SK-N-SH (cell line): ENCODE measurements at regions not wholly inside any gene's neighbourhood (a gene's known extent, or its start where the extent isn't known, plus 50 kb on each side); places are given as distances from the start of the nearest gene placed in this dataset.

Source experiments
- CTCF ChIP-seq: fragments of 200-600 bp; sonication (generic); IDR thresholded peaks from 2 replicates; pipeline ENCODE4 v1.6.1; 2017; ENCODE audit warnings: antibody characterized with exemption, mild to moderate bottlenecking, moderate library complexity
- EP300 ChIP-seq, 2 experiments: IDR thresholded peaks; 2 replicates each; pipeline versions ENCODE4 v1.4.0 to v1.6.1; 2012; ENCODE audit warnings: borderline replicate concordance in 1 of 2, low read depth in 1 of 2, low read length in 1 of 2
- FOXJ3 ChIP-seq: sonication (generic); formaldehyde crosslinking; IDR thresholded peaks from 2 replicates; pipeline ENCODE4 v1.5.1; 2020; ENCODE audit warnings: mild to moderate bottlenecking, missing genetic modification reagents
- IRF3 ChIP-seq: fragments of 150-350 bp; IDR thresholded peaks from 2 replicates; pipeline ENCODE4 v1.6.1; 2016; ENCODE audit warnings: mild to moderate bottlenecking, low read depth, low read length
- RAD21 ChIP-seq: IDR thresholded peaks from 2 replicates; pipeline ENCODE4 v1.6.1; 2012; ENCODE audit warnings: mild to moderate bottlenecking, low read length
- RXRA ChIP-seq: IDR thresholded peaks from 2 replicates; pipeline ENCODE4 v1.4.0; 2012; ENCODE audit warnings: low read depth, mild to moderate bottlenecking, borderline replicate concordance
- SIN3A ChIP-seq: IDR thresholded peaks from 2 replicates; pipeline ENCODE4 v1.6.1; 2012; ENCODE audit warnings: low read depth, mild to moderate bottlenecking, low read length, moderate library complexity, borderline replicate concordance

GRCh38 chr17:14014657-14015056 lies 54.6 kb upstream of the COX10 start:
- TF ChIP-seq CTCF (no peak), IRF3 (no peak), EP300 (IDR thresholded peaks at IDR 0.05; ENCODE audit: borderline replicate concordance in 1 of 2, low read depth in 1 of 2, low read length in 1 of 2) (no peak), FOXJ3 (CRISPR knock-in tag) (no peak), RAD21 (no peak), SIN3A (no peak), RXRA (no peak)
